Gastrocnemius medialis (tissue), 4 donors: ENCODE measurements at regions not wholly inside any gene's neighbourhood (a gene's known extent, or its start where the extent isn't known, plus 50 kb on each side); places are given as distances from the start of the nearest gene placed in this dataset.

Source experiments
- POLR2A ChIP-seq, 2 donors: fragments of 450-650 bp; IDR thresholded peaks; one replicate each; pipeline ENCODE4 v1.6.1; 2017; ENCODE audit warnings: antibody characterized with exemption in 2 of 2, mild to moderate bottlenecking in 2 of 2, moderate library complexity in 2 of 2
- TF ChIP-seq, protein P1 (sequence below), 5 experiments: fragments of 450-650 bp in 3 of 5; fragments of 200-600 bp in 2 of 5; sonication (generic) in 2 of 5; IDR thresholded peaks in 4 of 5; conservative IDR thresholded peaks in 1 of 5; 1 replicate in 4 of 5; 2 replicates in 1 of 5; pipeline ENCODE4 v1.5.1; 2016 to 2019; ENCODE audit warnings: antibody characterized with exemption in 5 of 5, mild to moderate bottlenecking in 3 of 5, moderate library complexity in 3 of 5

DNA sequence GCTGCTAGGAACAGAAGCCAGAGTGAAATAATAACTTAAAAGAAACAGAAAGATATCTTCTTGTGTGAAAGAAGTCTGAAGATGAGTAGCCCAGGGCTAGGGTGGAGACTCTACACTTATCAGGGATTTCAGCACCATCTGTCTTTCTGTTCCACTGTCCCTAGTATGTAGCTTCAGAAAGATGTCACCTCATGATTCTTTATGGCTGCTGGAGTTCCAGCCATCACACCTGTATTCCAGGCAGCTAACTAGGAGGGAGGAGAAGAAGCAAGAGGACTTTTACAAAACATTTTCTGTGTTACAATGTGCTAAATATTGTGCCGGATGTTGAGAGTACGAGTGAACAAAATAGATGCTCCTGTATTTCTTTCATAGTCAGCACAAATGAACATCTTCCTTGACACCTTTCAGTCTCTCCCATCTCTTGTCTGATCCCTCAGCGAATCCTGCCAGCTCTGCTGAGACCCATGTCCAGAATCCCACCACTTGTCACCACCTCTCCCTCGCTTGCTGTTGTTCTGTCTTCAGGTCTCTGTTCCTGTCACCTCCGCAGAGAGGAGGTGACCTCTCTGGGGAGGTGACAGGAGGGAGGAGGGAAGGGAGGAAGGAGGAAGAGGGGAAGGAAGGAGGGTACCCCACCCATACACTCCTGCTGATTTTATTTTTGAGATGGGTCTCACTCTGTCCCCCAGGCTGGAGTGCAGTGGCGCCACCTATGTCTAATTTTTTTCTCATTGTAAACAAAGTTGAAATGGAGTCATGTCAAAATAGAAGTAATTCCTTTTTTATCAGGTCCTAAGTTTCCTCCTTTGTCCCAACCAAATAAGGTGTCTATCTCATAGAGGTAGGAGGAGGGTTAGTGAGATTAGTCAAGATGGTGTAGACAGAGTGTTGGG, 188.9 kb downstream of the TFAP2C start:
- TF ChIP-seq, protein P1, sequence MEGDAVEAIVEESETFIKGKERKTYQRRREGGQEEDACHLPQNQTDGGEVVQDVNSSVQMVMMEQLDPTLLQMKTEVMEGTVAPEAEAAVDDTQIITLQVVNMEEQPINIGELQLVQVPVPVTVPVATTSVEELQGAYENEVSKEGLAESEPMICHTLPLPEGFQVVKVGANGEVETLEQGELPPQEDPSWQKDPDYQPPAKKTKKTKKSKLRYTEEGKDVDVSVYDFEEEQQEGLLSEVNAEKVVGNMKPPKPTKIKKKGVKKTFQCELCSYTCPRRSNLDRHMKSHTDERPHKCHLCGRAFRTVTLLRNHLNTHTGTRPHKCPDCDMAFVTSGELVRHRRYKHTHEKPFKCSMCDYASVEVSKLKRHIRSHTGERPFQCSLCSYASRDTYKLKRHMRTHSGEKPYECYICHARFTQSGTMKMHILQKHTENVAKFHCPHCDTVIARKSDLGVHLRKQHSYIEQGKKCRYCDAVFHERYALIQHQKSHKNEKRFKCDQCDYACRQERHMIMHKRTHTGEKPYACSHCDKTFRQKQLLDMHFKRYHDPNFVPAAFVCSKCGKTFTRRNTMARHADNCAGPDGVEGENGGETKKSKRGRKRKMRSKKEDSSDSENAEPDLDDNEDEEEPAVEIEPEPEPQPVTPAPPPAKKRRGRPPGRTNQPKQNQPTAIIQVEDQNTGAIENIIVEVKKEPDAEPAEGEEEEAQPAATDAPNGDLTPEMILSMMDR (IDR thresholded peaks at IDR 0.05 in 4 of 5, conservative IDR thresholded peaks at IDR 0.05 in 1 of 5): no peak
- TF ChIP-seq POLR2A (IDR thresholded peaks at IDR 0.05): no peak
